Stomach smooth muscle (tissue), 2 donors: ENCODE measurements at regions not wholly inside any gene's neighbourhood (a gene's known extent, or its start where the extent isn't known, plus 50 kb on each side); places are given as distances from the start of the nearest gene placed in this dataset.
A peak's percentile ranks its signal among the peaks of the same experiment; 100 is the strongest.
"Not testable (repeated sequence)": the region's sequence is repeated elsewhere in the genome, so short reads cannot be mapped to it uniquely, and the experiment has no call there.

ENCODE experiments used
- H3K27ac ChIP-seq: one replicate; pipeline ENCODE4 v1.7.0; 2013; ENCODE audit warnings: mild to moderate bottlenecking, low read length, inconsistent platforms
- H3K27me3 ChIP-seq, 2 donors: one replicate each; pipeline ENCODE4 v1.7.0; 2013; ENCODE audit warnings: low read length in 2 of 2; ENCODE audit not compliant: insufficient read depth in 2 of 2, control insufficient read depth in 1 of 2
- H3K36me3 ChIP-seq, 2 donors: one replicate each; pipeline ENCODE4 v1.7.0; 2013; ENCODE audit warnings: low read length in 2 of 2; ENCODE audit not compliant: control insufficient read depth in 2 of 2, insufficient read depth in 2 of 2
- H3K4me1 ChIP-seq: one replicate; pipeline ENCODE4 v1.7.0; 2013; ENCODE audit warnings: low read length; ENCODE audit not compliant: control insufficient read depth, insufficient read depth
- H3K4me3 ChIP-seq, 2 donors: one replicate each; pipeline ENCODE4 v1.7.0; 2013; ENCODE audit warnings: low read length in 2 of 2
- H3K9ac ChIP-seq, 2 donors: one replicate each; pipeline ENCODE4 v1.7.0; 2013; ENCODE audit warnings: low read length in 2 of 2, mild to moderate bottlenecking in 1 of 2
- H3K9me3 ChIP-seq, 2 donors: one replicate each; pipeline ENCODE4 v1.7.0; 2013; ENCODE audit warnings: low read length in 2 of 2; ENCODE audit not compliant: control insufficient read depth in 2 of 2
- donor health status: healthy.
- donor health status: Pancreatic carcinoma.

DNA sequence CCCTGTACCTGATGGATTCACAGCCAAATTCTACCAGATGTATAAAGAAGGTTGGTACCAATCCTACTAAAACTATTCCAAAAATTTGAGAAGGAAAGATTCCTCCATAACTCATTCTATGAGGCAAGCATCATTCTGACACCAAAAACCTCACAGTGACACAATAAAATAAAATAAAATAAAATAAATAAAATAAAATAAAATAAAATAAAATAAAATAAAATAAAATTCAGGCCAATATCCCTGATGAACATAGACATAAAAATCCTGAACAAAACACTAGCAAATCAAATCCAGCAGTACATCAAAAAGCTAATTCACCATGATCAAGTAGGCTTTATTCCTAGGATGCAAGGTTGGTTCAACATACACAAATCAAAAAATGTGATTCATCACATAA lies 108.1 kb downstream of the PROX1 start:
- not testable (repeated sequence) for H3K4me1 ChIP-seq, H3K27ac ChIP-seq, H3K27me3 ChIP-seq, H3K4me3 ChIP-seq, H3K36me3 ChIP-seq, H3K9ac ChIP-seq, H3K9me3 ChIP-seq

DNA sequence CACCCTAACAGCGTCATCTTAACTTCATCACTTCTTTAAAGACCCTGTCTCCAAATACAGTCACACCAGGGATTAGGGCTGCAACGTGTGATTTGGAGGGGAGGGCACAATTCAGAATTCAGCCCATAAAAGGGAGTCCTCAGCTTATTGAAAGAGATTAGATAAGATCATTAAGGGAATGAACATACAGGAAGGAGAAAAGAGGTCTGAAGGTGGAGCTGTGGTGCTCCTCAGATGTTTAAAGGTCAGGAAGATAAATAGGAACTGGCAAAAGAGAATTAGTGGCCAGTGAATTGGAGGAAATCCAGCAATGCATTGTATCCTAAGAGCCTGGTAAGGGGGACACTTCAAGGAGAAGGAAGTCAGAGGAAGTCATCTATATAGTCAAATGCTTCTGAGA lies 113.5 kb downstream of the PROX1 start:
- H3K27me3 ChIP-seq: no peaks in the 10 kb centered on the region
- no peak overlapping the region for H3K27ac ChIP-seq
- peaks cover 0 to 7% of the 10 kb centered on the region in 2 donors for H3K9me3 ChIP-seq
- H3K9ac ChIP-seq: no peak overlapping the region
- no peaks in the 10 kb centered on the region for H3K36me3 ChIP-seq
- H3K4me1 ChIP-seq: no peaks in the 10 kb centered on the region
- H3K4me3 ChIP-seq: no peak overlapping the region

DNA sequence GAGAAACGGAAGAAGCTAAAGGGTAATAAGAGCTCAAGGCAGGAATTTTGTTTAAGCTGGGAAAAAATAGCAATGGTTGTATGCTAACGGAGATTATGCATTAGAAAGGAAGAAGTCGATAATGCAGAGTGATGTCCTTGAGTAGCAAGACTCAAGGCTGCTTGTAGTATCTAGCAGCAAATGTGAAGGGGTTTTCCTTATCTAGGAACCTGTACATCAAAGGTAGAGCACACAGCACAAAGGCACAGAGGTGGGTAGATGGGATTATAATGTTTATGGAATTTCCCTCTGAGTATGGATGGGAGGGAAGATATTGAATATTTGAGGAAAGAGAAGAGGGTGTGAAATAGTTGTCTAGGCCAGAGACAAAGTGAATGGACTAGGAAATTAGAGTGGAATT lies 114.1 kb downstream of the PROX1 start:
- H3K4me1 ChIP-seq: no peaks in the 10 kb centered on the region
- peaks cover 0 to 7% of the 10 kb centered on the region in 2 donors for H3K9me3 ChIP-seq

DNA sequence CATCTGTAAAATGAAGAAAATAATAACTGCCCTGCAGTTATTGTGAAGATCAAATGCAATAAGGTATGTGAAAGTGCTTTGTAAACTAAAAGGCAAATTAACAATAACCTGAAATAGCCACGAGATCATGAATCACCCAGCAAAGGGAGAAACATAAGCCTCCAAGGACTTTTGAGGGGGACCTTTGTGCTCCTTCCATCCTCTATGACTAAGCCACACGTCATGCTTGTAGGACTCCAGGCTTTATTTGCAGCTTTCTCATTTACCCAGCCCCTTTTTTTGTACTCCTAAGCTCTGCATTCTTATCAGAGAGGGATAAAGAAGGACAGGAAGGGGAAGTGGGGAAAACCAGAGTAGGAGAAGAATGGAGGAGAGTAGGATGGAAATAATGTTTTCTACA lies 115.1 kb downstream of the PROX1 start:
- Histone ChIP-seq H3K9ac (no peak overlapping the region), H3K27ac (no peak overlapping the region)

More for the DNA sequence above, 114.1 kb downstream of the PROX1 start:
- Histone ChIP-seq H3K9ac (no peak overlapping the region), H3K27me3 (no peaks in the 10 kb centered on the region), H3K4me3 (no peak overlapping the region), H3K27ac (no peak overlapping the region), H3K36me3 (no peaks in the 10 kb centered on the region)

DNA sequence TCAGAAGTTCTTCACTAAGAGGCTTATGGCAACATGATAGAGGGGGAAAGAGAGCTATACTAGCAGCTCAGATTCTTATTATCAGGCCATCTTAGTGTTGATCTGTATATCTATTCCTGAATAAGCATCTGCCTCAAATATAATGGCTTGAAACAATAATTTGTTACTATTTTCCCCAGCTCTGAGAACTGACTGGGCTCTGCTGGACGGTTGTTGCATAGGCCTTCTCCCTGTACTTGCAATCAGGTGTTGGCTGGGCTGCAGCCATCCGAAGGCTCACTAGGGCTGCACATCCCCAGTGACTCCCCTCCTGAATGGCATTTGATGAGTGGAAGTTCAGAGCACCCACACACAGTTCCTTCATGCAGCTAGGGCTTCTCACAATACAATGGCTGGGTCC lies 116.0 kb downstream of the PROX1 start:
- Histone ChIP-seq H3K9me3 (peaks cover 0 to 7% of the 10 kb centered on the region in 2 donors), H3K9ac (no peak overlapping the region), H3K27ac (no peak overlapping the region), H3K27me3 (no peaks in the 10 kb centered on the region), H3K4me1 (no peaks in the 10 kb centered on the region), H3K4me3 (no peak overlapping the region), H3K36me3 (no peaks in the 10 kb centered on the region)

More for the DNA sequence above, 115.1 kb downstream of the PROX1 start:
- H3K4me3 ChIP-seq: no peak overlapping the region
- H3K9me3 ChIP-seq: peaks cover 0 to 7% of the 10 kb centered on the region in 2 donors
- no peaks in the 10 kb centered on the region for H3K27me3 ChIP-seq
- H3K4me1 ChIP-seq: no peaks in the 10 kb centered on the region
- H3K36me3 ChIP-seq: no peaks in the 10 kb centered on the region

DNA sequence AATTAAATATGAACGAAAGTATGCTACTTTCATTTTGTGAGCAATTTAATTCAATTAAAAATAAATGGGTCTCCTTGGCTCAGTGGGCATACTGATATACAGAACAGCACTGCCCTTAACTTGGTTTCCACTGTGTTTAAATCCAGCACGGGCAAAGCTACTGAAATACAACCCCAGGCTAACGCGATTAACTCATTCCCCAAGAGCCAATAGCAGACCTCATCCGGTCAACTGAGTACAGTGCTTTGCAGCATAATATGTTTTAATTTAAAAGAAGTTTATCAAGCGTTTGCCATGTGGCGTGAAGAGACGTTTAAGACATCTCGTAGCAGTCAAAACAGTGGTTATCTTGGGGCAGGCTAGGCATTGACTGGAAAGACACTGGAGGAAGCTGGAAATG lies 118.6 kb downstream of the PROX1 start:
- H3K9me3 ChIP-seq: peaks cover 0 to 7% of the 10 kb centered on the region in 2 donors
- no peak overlapping the region for H3K9ac ChIP-seq
- H3K27ac ChIP-seq: no peak overlapping the region
- no peak overlapping the region for H3K4me3 ChIP-seq
- no peaks in the 10 kb centered on the region for H3K4me1 ChIP-seq
- H3K36me3 ChIP-seq: no peaks in the 10 kb centered on the region
- H3K27me3 ChIP-seq: peaks cover 0 to 2% of the 10 kb centered on the region in 2 donors

DNA sequence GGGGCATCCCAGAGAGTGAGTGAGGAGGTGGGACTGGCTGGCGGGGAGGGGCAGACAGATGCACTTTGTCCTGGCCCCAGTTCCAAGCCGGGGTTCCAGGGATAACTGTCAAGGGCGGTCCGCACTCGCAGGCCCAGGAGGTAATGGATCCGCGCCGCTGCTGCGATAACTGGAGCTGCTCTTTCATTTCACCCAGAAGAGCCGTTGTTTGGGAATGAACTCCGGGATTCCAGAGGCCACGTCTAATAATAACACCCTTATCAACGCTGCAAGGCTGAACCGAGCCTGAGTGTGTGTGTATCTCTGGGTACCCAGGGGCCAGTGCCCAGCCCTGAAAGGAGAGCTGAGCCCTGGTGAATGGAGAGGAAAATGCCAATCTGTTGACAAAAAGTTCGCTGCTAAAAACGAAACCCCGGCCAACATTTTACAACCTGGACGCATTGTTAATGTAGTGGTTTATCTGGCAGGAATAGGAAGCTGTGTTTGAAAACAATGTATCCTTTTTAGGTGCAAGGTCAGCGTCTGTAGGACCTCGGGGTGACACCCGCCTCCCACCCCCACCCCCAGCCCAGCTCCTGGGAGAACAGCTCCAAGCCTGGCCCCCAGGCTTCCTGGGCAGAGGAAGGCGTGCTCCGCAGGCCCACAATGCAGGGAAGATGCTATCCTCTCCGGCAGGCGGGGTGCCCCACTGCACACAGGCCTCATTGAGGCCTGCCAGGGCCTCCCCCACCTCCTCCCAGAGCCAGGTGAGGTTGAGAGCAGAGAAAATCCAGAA lies 119.7 kb downstream of the PROX1 start:
- peaks cover 0 to 7% of the 10 kb centered on the region in 2 donors for H3K9me3 ChIP-seq
- H3K27me3 ChIP-seq: peaks cover 0 to 2% of the 10 kb centered on the region in 2 donors
- no peaks in the 10 kb centered on the region for H3K36me3 ChIP-seq
- H3K4me3 ChIP-seq: peak overlapping the region in 1 of 2 donors; percentile 31
- H3K4me1 ChIP-seq: no peaks in the 10 kb centered on the region
- H3K27ac ChIP-seq: no peak overlapping the region
- H3K9ac ChIP-seq: no peak overlapping the region

DNA sequence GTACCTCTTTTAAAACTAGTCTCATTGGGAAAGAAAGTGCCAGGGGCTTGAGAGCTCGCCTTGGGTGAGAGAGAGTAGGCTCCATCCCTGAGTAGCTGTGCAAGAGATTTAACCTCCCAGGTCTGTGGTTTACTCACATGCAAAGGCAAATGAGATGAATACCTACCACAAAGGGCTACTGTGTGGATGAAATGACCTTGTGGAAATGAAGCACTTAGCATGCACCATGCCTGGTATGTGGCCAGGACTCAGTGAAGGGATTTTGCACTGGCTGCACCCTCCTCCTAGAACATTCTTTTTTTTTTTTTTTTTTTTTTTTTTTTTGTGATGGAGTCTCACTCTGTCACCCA lies 120.3 kb downstream of the PROX1 start:
- no peaks in the 10 kb centered on the region for H3K36me3 ChIP-seq
- H3K4me1 ChIP-seq: no peaks in the 10 kb centered on the region
- no peak overlapping the region for H3K4me3 ChIP-seq
- H3K27ac ChIP-seq: no peak overlapping the region
- no peak overlapping the region for H3K9ac ChIP-seq
- peaks cover 0 to 7% of the 10 kb centered on the region in 2 donors for H3K9me3 ChIP-seq
- H3K27me3 ChIP-seq: peaks cover 0 to 2% of the 10 kb centered on the region in 2 donors

DNA sequence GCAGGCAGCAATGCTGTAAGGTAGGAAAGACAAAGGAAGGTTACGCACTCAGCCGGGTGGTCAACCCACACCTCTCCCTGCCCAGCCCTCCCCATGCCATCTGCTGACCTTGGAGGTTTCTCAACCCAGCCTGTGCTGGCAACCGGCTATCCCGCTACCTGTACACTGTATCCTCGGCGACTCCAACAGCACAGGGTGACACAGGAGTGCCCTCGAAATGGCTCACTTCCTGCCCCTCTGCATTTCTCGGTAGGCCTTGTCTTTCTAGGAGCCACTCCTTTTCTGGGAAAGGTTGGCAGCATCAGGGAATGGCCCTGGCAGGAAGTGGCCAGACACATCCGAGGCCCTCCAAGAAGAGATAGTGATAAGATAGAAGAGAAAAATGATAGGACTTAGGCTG lies 124.0 kb downstream of the PROX1 start:
- H3K27me3 ChIP-seq: peaks cover 0 to 2% of the 10 kb centered on the region in 2 donors
- no peak overlapping the region for H3K9ac ChIP-seq
- H3K27ac ChIP-seq: no peak overlapping the region
- H3K9me3 ChIP-seq: peaks cover 0 to 4% of the 10 kb centered on the region in 2 donors
- no peaks in the 10 kb centered on the region for H3K4me1 ChIP-seq
- no peak overlapping the region for H3K4me3 ChIP-seq
- H3K36me3 ChIP-seq: no peaks in the 10 kb centered on the region

DNA sequence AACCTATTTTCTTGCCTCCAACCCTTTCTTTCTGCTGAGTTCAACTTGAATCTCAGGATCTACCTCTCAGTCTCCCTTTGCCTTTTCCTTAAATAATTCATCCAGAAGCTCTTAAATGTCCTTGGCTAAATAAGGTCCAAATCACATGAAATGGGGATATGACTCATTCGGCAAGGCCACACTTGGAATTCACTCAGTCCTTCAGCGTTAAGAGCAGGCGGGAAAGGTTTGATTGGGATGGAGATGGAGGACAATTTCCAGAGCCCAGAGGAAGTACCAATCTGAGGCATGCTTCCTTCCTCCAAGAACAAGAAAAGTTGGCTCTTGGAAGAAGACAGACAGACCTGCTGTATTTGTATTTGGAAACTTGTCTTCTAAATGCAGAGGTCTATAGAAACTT lies 128.5 kb downstream of the PROX1 start:
- Histone ChIP-seq H3K36me3 (no peaks in the 10 kb centered on the region), H3K9ac (no peak overlapping the region), H3K4me1 (no peaks in the 10 kb centered on the region), H3K27me3 (no peaks in the 10 kb centered on the region), H3K9me3 (peaks cover 8 to 19% of the 10 kb centered on the region in 2 donors), H3K4me3 (no peak overlapping the region), H3K27ac (no peak overlapping the region)

DNA sequence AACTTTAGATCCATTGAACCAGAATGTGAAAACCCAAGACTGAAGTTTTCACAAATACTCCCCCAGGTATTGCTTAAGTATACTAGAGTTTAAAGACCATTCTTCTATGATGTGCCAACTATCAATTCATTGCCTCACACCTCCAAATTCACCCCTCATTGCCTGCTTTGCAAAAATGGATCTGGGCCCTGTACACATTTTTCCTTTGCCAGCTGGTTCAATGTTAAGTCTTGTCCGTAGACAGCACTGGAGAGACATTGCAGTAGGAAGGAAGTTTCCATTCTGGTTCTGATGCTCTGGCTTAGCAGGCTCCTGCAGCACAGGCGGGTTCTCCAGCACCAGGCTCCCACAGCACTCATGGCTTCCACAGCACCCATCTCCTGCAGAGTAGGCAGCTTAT lies 130.0 kb downstream of the PROX1 start:
- Histone ChIP-seq H3K4me1 (no peaks in the 10 kb centered on the region), H3K9me3 (peaks cover 8 to 19% of the 10 kb centered on the region in 2 donors), H3K9ac (no peak overlapping the region), H3K27me3 (no peaks in the 10 kb centered on the region), H3K4me3 (no peak overlapping the region), H3K36me3 (no peaks in the 10 kb centered on the region), H3K27ac (no peak overlapping the region)
